Middle frontal gyrus (tissue), 1 donor: ENCODE measurements at regions not wholly inside any gene's neighbourhood (a gene's known extent, or its start where the extent isn't known, plus 50 kb on each side); places are given as distances from the start of the nearest gene placed in this dataset.
"Not testable (repeated sequence)": the region's sequence is repeated elsewhere in the genome, so short reads cannot be mapped to it uniquely, and the experiment has no call there.

Experiments used
- DNase-seq: peaks from one replicate; pipeline ENCODE4 v3.0.0-alpha.2; 2015; ENCODE audit warnings: low spot score; ENCODE audit errors: extremely low spot score

GRCh38 chr17:70912716-70913485 lies 743.6 kb downstream of the KCNJ2 start:
- DNase-seq: no peak

GRCh38 chr17:70916469-70916868 lies 747.1 kb downstream of the KCNJ2 start:
- DNase-seq: no peak

- no peak for DNase-seq
Observed at GRCh38 chr17:70919241-70919640, 749.9 kb downstream of the KCNJ2 start.

- DNase-seq: no peak
Observed at GRCh38 chr17:70920416-70920815, 751.1 kb downstream of the KCNJ2 start.

DNA sequence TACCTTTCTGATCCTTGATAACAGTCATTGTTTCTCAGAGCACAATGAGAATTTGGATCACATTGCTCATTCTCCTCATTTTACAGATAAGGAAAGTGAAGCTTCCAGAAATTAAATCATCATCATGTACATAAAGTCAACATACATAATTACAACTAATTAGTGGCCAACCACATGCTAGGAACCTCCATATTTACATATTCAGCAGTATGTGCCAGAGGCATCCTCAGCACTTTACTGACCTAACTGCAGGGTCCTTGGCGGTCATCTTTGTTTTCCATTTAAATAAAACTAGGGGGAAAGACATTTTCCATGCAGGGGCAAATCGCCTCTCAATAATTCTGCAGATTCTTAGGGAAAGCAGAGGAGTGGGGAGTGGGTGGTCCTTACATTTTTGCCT lies 752.9 kb downstream of the KCNJ2 start:
- no peak for DNase-seq

- DNase-seq: no peak
Observed at GRCh38 chr17:70924776-70925175, 755.4 kb downstream of the KCNJ2 start.

- DNase-seq: no peak
Observed at GRCh38 chr17:70929226-70929625, 759.9 kb downstream of the KCNJ2 start.

- DNase-seq: no peak
Observed at GRCh38 chr17:70934231-70934630, 764.9 kb downstream of the KCNJ2 start.

GRCh38 chr17:70934835-70935234 lies 765.5 kb downstream of the KCNJ2 start:
- no peak for DNase-seq

DNA sequence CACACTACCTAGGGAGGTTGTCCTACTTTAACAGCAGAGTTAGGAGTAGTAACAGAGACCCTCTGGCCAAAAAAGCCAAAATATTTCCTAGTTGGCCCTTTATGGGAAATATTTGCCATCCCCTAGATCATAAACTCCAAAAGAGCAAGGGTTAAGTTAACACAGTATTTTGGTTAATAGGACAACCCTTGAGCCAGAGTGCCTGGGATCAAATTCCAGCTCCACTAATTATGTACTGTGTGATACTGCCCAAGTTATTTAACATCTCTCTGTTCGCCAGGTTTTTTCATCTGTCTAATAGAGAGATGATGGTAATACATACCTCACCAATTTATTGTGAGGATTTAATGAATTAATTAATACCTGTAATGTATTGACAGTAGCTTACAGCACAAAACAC lies 767.4 kb downstream of the KCNJ2 start:
- no peak for DNase-seq

GRCh38 chr17:70938336-70938735 lies 769.0 kb downstream of the KCNJ2 start:
- DNase-seq: no peak

DNA sequence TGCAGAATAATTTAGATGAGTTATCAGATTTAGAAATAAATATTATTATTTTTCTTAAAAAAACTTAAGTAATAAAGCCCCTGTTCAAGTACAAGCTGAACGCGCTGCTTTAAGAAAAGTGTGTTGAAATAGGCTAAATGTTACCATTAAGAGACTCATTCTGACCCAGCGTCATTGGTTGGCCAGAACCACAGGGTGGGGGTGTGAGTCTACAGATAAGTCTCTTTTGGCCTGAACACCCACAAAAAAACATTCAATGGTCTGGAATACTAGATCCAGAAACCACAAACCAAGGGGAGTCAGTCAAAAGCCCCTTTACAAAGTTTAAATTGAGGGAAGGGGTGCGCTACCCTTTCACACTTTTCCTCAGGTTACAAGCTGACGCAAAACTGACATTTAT lies 776.1 kb downstream of the KCNJ2 start:
- no peak for DNase-seq

DNA sequence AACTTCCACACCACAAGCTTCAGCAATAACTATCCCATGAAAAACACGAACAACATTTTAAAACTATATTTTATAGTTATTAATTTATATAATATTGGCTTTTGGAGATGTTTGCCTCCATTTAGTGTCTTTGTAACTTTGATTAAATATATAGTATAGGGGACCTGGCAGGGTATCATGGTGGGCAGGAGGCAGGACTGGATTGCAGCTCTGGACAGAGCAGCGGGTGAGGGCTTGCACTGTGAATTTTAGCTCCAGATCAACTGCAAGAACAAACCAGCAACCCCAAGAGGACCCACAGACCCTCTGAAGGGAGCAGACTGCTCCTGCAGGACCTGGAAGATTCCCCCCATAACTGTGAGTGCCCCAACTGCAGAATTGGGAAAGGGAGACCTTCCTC lies 777.9 kb downstream of the KCNJ2 start:
- DNase-seq: no peak

GRCh38 chr17:70947636-70948565 lies 778.6 kb downstream of the KCNJ2 start:
- no peak for DNase-seq

DNA sequence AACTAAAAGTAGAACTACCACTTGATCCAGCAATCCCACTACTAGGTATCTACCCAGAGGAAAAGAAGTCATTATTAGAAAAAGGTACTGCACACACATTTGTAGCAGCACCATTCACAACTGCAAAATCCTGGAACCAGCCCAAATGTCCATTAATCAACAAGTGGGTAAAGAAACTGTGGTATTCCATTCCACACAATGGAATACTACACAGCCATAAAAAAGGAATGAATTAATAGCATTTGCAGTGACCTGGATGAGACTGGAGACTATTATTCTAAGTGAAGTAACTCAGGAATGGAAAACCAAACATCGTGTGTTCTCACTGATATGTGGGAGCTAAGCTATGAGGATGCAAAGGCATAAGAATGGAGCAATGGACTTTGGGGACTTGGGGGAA lies 783.8 kb downstream of the KCNJ2 start:
- DNase-seq: not testable (repeated sequence)

GRCh38 chr17:70955441-70955840 lies 786.1 kb downstream of the KCNJ2 start:
- DNase-seq: no peak

DNA sequence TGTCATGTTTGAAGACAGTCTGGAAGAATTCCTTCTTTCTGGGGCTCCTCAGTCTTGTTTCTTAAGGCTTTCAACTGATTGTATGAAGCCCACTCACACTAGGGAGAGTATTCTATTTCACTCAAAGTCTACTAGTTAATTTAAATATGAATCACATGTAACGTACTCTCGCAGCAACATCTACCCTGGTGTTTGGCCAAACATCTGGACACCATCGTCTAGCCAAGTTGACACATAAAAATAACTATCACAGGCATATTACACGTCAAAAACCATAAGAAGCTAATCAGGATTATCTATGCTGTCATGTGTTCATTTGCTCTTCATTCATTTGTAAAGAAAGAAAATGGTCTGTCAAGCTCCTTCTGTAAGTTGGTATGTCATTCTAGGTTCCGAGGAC lies 787.4 kb downstream of the KCNJ2 start:
- DNase-seq: no peak

DNA sequence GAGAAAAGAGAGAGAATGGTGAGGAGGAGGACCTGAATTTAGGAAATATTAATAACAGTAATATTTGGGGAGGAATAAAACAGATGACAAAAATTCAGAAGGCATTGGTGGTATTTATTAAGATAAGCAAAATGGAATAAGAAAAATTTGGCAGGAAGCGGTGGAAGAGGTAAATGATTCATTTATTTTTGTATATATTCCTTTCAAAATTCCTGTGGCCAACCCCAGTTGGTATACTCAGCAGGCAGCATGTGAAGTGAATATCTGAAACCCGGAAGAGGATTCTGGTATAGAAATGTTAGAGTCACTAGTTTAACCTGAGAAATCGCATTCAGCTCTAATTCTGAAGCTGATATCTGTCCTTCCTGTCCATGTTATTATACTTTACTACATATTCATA lies 792.0 kb downstream of the KCNJ2 start:
- no peak for DNase-seq

- no peak for DNase-seq
Observed at GRCh38 chr17:70968302-70968701, 799.0 kb downstream of the KCNJ2 start.

GRCh38 chr17:70969521-70970034 lies 800.2 kb downstream of the KCNJ2 start:
- no peak for DNase-seq

DNA sequence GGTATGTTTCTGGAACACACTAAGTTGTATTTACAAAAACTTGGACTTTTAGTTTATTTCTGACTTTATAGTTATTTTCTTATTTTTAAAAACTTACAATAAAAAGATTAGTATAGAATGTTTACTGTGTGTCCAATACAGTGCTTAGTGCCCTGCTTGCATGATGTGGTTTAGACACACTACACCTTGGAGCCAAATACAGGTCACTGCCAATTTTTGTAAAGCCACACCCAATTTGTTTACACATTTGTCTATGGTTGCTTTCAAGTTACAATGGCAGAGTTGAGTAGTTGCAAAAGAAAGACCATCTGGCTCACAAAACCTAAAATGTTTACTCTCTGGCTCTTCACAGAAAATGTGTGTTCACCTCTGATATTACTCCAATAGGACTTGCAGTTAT lies 807.1 kb downstream of the KCNJ2 start:
- DNase-seq: no peak

DNA sequence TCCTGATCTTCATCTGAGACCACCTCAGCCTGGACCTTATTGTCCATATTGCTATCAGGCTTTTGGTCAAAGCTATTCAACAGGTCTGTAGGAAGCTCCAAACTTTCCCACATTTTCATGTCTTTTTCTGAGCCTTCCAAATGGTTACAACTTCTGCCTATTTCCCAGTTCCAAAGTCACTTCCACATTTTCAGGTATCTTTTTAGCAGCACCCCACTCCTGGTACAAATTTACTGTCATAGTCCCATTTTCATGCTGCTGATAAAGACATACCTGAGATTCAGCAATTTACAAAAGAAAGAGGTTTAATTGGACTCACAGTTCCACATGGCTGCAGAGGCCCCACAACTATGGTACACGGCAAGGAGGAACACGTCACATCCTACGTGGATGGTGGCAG lies 815.5 kb downstream of the KCNJ2 start:
- DNase-seq: no peak
